ENCODE measurements at regions not wholly inside any gene's neighbourhood (a gene's known extent, or its start where the extent isn't known, plus 50 kb on each side); places are given as distances from the start of the nearest gene placed in this dataset.
A peak's percentile ranks its signal among the peaks of the same experiment; 100 is the strongest.
"Not testable (repeated sequence)": the region's sequence is repeated elsewhere in the genome, so short reads cannot be mapped to it uniquely, and the experiment has no call there.

DNA sequence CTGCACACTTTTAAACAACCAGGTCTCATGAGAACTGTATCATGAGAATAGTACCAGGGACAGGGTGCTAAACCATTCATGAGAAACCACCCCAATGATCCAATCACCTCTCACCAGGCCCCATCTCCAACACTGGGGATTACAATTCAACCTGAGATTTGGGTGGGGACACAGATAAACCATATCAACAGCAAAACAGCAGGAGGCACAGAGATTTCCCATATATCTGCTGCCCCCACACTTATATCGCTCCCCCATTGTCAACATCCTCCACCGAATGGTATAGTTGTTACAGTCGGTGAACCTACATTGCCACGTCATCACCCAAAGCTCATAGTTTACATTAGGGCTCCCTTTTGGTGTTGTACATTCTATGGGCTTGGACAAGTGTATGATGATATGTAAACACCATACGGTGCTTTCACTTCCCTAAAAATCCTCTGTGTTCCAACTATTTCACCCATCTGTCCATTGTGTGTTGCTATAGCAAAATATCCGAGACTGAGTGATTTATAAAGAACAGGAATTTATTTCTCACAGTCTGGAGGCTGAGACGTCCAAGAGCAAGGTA is 224.8 kb downstream of the FAM43A start:
- H3K9me3 ChIP-seq: no peaks in the 10 kb centered on the region
- TF ChIP-seq, protein P1, sequence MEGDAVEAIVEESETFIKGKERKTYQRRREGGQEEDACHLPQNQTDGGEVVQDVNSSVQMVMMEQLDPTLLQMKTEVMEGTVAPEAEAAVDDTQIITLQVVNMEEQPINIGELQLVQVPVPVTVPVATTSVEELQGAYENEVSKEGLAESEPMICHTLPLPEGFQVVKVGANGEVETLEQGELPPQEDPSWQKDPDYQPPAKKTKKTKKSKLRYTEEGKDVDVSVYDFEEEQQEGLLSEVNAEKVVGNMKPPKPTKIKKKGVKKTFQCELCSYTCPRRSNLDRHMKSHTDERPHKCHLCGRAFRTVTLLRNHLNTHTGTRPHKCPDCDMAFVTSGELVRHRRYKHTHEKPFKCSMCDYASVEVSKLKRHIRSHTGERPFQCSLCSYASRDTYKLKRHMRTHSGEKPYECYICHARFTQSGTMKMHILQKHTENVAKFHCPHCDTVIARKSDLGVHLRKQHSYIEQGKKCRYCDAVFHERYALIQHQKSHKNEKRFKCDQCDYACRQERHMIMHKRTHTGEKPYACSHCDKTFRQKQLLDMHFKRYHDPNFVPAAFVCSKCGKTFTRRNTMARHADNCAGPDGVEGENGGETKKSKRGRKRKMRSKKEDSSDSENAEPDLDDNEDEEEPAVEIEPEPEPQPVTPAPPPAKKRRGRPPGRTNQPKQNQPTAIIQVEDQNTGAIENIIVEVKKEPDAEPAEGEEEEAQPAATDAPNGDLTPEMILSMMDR (IDR thresholded peaks at IDR 0.05): no peak
- no peak overlapping the region for H3K4me3 ChIP-seq
- H3K27ac ChIP-seq: no peak overlapping the region
- H3K27me3 ChIP-seq: no peaks in the 10 kb centered on the region
- DNase-seq (no peak), ATAC-seq (peak; percentile 24)
- no peaks in the 10 kb centered on the region for H3K36me3 ChIP-seq
- intact Hi-C loops (cut with DNase I): no loop called here
- H3K4me1 ChIP-seq: peaks cover 3% of the 10 kb centered on the region

DNA sequence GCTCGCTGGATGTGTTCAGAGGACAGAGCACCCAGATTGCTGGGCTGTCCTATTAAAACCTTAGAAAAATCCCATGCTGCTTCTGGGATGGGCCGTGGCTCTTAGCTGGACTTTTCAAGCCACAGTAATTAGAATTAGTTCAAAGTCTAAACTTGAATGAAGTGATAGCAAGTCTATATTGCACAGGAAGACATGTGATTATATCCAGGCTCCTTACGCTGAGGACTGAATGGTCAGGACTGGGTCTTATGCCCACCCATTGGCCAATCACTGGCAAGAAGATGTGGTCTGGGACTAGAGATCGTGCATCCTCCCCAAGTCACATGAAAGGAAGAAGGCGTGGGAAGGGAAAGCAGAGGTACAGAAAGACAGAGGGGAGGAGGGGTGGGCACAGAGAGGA is 227.6 kb downstream of the FAM43A start:
- intact Hi-C loops (cut with DNase I): no loop called here
- H3K36me3 ChIP-seq: no peaks in the 10 kb centered on the region
- DNase-seq (no peak), ATAC-seq (no peak)
- H3K4me1 ChIP-seq: no peaks in the 10 kb centered on the region
- no peaks in the 10 kb centered on the region for H3K27me3 ChIP-seq
- no peak overlapping the region for H3K27ac ChIP-seq
- no peaks in the 10 kb centered on the region for H3K9me3 ChIP-seq
- H3K4me3 ChIP-seq: no peak overlapping the region
- TF ChIP-seq, protein P1 (IDR thresholded peaks at IDR 0.05): no peak

DNA sequence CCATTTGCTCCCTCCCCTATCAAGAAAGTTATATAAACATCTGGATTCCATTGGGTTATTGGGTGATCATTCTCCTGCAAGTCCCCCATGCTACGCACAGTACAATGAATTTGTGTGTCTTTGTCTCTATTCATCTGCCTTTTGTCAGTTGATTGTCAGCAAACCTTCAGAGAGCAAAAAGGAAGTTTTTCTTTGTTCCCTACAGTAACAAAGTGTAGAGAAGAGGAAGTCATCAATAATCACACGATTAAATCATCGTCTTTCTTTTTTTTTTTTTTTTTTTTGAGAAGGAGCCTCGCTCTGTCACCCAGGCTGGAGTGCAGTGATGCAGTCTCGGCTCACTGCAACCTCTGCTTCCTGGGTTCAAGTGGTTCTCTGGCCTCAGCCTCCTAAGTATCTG is 239.2 kb downstream of the FAM43A start:
- ATAC-seq; H3K27ac ChIP-seq; H3K9me3 ChIP-seq; H3K27me3 ChIP-seq; intact Hi-C loops (cut with DNase I); H3K4me3 ChIP-seq; DNase-seq; H3K36me3 ChIP-seq: not testable (repeated sequence)
- peaks cover 20% of the 10 kb centered on the region for H3K4me1 ChIP-seq

DNA sequence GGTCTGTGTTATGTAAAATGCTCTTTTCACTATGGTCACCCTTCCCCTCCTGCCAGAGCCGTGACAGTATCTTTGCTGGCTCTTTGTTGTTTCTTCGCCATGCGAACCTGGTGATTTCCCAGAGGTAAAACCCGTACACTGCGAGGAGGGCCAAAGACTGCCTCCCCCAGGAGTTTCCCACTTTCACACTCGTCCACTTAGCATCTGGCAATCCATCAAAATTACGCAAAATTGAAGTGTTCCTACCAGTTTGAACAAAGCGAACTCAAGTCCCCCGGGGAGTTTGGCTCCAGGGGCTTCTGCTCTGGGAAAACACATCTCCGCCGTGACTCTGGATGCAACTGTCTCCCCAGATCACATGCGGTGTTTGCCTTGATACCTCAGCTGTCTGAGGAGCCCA is 239.9 kb downstream of the FAM43A start:
- no peaks in the 10 kb centered on the region for H3K9me3 ChIP-seq
- TF ChIP-seq, protein P1 (IDR thresholded peaks at IDR 0.05): no peak
- no peaks in the 10 kb centered on the region for H3K36me3 ChIP-seq
- no peak overlapping the region for H3K27ac ChIP-seq
- intact Hi-C loops (cut with DNase I): no loop called here
- no peak overlapping the region for H3K4me3 ChIP-seq
- DNase-seq (no peak), ATAC-seq (no peak)
- no peaks in the 10 kb centered on the region for H3K27me3 ChIP-seq
- H3K4me1 ChIP-seq: peaks cover 27% of the 10 kb centered on the region

DNA sequence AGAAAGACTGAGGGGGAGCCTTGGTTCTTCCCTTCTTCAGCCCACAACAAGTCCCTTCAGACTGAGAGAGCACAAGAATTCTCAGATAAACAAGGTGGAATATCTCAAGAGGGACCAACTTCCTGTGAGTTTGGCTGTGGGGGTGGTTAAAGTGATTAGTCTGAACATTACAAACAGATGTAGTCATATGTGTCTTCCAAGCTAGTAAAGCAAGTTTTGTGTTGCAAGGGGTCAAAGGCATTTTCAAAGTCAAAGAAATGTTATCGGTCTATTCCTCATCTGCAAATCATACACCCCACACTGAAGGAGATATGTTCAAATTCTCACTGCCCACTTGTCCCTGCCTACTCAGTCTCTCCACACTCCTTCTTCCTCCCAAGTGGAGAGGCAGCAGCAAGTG is 242.5 kb downstream of the FAM43A start:
- no peaks in the 10 kb centered on the region for H3K36me3 ChIP-seq
- H3K27ac ChIP-seq: no peak overlapping the region
- TF ChIP-seq, protein P1 (IDR thresholded peaks at IDR 0.05): no peak
- no peak for DNase-seq
- no peaks in the 10 kb centered on the region for H3K27me3 ChIP-seq
- H3K4me3 ChIP-seq: no peak overlapping the region
- peaks cover 38% of the 10 kb centered on the region for H3K4me1 ChIP-seq
- no peak for ATAC-seq
- intact Hi-C loops (cut with DNase I): no loop called here
- H3K9me3 ChIP-seq: no peaks in the 10 kb centered on the region

DNA sequence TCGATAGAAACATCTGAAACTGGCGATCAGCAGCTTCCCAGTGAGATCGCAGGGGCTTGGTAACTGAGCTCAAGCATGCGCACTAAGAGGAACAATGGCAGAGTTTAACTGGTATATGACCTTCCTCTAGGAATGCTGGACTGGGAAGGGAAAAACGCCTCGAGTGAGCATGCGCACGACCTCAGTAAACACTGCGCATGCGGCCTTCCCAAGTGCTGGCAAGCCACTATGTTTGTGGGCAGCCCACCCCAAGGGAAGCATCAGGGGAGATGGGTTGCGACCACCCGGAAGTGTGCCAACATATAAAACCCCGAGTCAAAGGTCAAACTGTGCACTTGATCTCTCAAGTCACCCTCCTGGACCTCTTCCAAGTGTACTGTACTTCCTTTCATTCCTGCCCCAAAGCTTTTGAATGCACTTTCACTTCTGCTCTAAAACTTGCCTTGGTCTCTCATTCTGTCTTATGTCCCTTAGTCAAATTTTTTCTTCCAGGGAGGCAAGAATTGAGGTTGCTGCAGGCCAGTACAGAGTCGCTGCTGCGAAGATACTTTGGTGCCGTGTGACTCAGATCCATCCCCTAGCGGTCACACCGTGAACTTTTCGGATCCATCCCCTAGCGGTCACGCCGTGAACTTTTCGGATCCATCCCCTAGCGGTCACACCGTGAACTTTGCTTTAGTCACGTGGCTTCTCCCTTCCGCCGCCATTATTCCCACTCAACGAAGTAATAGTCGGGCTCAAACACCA is 243.3 kb downstream of the FAM43A start:
- Histone ChIP-seq H3K36me3 (no peaks in the 10 kb centered on the region), H3K4me1 (peaks cover 38% of the 10 kb centered on the region), H3K4me3 (no peak overlapping the region), H3K9me3 (no peaks in the 10 kb centered on the region), H3K27ac (no peak overlapping the region), H3K27me3 (no peaks in the 10 kb centered on the region)
- ATAC-seq (peak; percentile 69), DNase-seq (no peak)
- intact Hi-C loops (cut with DNase I): no loop called here
- TF ChIP-seq, protein P1 (IDR thresholded peaks at IDR 0.05): peak; percentile 39
